ENCODE measurements at regions not wholly inside any gene's neighbourhood (a gene's known extent, or its start where the extent isn't known, plus 50 kb on each side); places are given as distances from the start of the nearest gene placed in this dataset.

- TF ChIP-seq PAX5 (IDR thresholded peaks at IDR 0.05; ENCODE audit: insufficient read depth, low read length, severe bottlenecking): no peak
- no peak for TF ChIP-seq POLR2A (IDR thresholded peaks at IDR 0.05; ENCODE audit: low read depth, low read length)
- no peak for TF ChIP-seq POLR2AphosphoS5 (IDR thresholded peaks at IDR 0.05; ENCODE audit: low read depth, low read length)
- TF ChIP-seq TAF1 (IDR thresholded peaks at IDR 0.05; ENCODE audit: low read depth, low read length): no peak
- TF ChIP-seq POU2F2 (IDR thresholded peaks at IDR 0.05; ENCODE audit: low read depth, low read length): no peak
Measured at GRCh38 chr2:53436882-53437281, 330.7 kb upstream of the CHAC2 start.

Measured in GM12891 (cell line).